Lung (tissue), 11 donors: ENCODE measurements at regions not wholly inside any gene's neighbourhood (a gene's known extent, or its start where the extent isn't known, plus 50 kb on each side); places are given as distances from the start of the nearest gene placed in this dataset.

Experiments used
- ATAC-seq: fragments of 200-7000 bp; cut with Tn5 transposase; one replicate; pipeline ENCODE4 v1.9.1; 2020; ENCODE audit warnings: moderate number of reproducible peaks; ENCODE audit not compliant: insufficient read depth, low FRiP score
- DNase-seq, 3 donors: peaks; one replicate each; pipeline ENCODE4 v3.0.0-alpha.2; 2013 to 2017
- H3K27ac ChIP-seq, 2 donors: one replicate each; pipeline ENCODE4 v1.5.1; 2013; ENCODE audit warnings: mild to moderate bottlenecking in 2 of 2, moderate library complexity in 2 of 2, control low read depth in 1 of 2, inconsistent platforms in 1 of 2, low read depth in 1 of 2, low read length in 1 of 2
- H3K27me3 ChIP-seq, 3 donors: one replicate each; pipeline ENCODE4 v1.5.1; 2013; ENCODE audit warnings: low read length in 2 of 3; ENCODE audit not compliant: control insufficient read depth in 3 of 3, insufficient read depth in 3 of 3
- H3K36me3 ChIP-seq, 4 donors: one replicate each; pipeline ENCODE4 v1.5.1; 2013; ENCODE audit warnings: low read length in 4 of 4, mild to moderate bottlenecking in 1 of 4, moderate library complexity in 1 of 4; ENCODE audit not compliant: control insufficient read depth in 4 of 4, insufficient read depth in 4 of 4
- H3K4me1 ChIP-seq, 5 donors: one replicate each; pipeline ENCODE4 v1.5.1; 2013; ENCODE audit warnings: low read length in 5 of 5, mild to moderate bottlenecking in 2 of 5, moderate library complexity in 1 of 5; ENCODE audit not compliant: control insufficient read depth in 5 of 5, insufficient read depth in 5 of 5
- H3K4me3 ChIP-seq: one replicate; pipeline ENCODE4 v1.5.1; 2013; ENCODE audit warnings: mild to moderate bottlenecking, control low read depth, moderate library complexity
- H3K9ac ChIP-seq, 2 donors: one replicate each; pipeline ENCODE4 v1.5.1; 2013; ENCODE audit warnings: low read length in 2 of 2, control low read depth in 1 of 2; ENCODE audit not compliant: insufficient read depth in 1 of 2
- H3K9me3 ChIP-seq, 4 donors: one replicate each; pipeline ENCODE4 v1.5.1; 2013; ENCODE audit warnings: low read length in 3 of 4, mild to moderate bottlenecking in 1 of 4, moderate library complexity in 1 of 4; ENCODE audit not compliant: control insufficient read depth in 4 of 4, insufficient read depth in 3 of 4
- CTCF ChIP-seq: IDR thresholded peaks from 2 replicates; pipeline ENCODE4 v1.5.1; 2012; ENCODE audit warnings: mild to moderate bottlenecking; ENCODE audit errors: control extremely low read depth, extremely low read depth
- WGBS, 2 donors: extraction: QIAGEN DNeasy Blood & Tissue Kit; methylation state at CpG; one replicate each; pipeline ENCODE4 v1.1.7; 2013; 5-methylcytosine and 5-hydroxymethylcytosine counted together
- donor health status: control.
- donor health status: control.
- donor health status: Bipolar disorder and iron deficiency.
- donor health status: healthy.
- donor health status: DM: yes; HTN: yes; CAD: no.

- WGBS, 2 donors: 29 to 53% methylated on average over 2 of the region's 2 CpGs
- no peaks in the 10 kb centered on the region for H3K27me3 ChIP-seq
- no peak for DNase-seq
- peaks cover 0 to 2% (median 0%) of the 10 kb centered on the region in 4 donors for H3K9me3 ChIP-seq
- no peak overlapping the region for H3K9ac ChIP-seq
- TF ChIP-seq CTCF: no peak
- no peak for ATAC-seq
- no peak overlapping the region for H3K4me3 ChIP-seq
- H3K36me3 ChIP-seq: no peaks in the 10 kb centered on the region
- no peak overlapping the region for H3K27ac ChIP-seq
- H3K4me1 ChIP-seq: no peaks in the 10 kb centered on the region
These were observed 329.4 kb downstream of the KIF4B start for GRCh38 chr5:155342956-155343355.

- H3K27ac ChIP-seq: no peak overlapping the region
- ATAC-seq (no peak), DNase-seq (no peak)
- WGBS, 2 donors: 94 to 98% methylated on average over 1 of the region's 1 CpG
- no peak overlapping the region for H3K4me3 ChIP-seq
- no peak overlapping the region for H3K9ac ChIP-seq
- H3K4me1 ChIP-seq: no peaks in the 10 kb centered on the region
- TF ChIP-seq CTCF: no peak
- no peaks in the 10 kb centered on the region for H3K36me3 ChIP-seq
- no peaks in the 10 kb centered on the region for H3K27me3 ChIP-seq
- H3K9me3 ChIP-seq: peaks cover 0 to 2% (median 0%) of the 10 kb centered on the region in 4 donors
These were observed 329.9 kb downstream of the KIF4B start for GRCh38 chr5:155343468-155343867.

- TF ChIP-seq CTCF: no peak
- Histone ChIP-seq H3K4me1 (no peaks in the 10 kb centered on the region), H3K9me3 (peaks cover 0 to 10% (median 3%) of the 10 kb centered on the region in 4 donors), H3K27ac (no peak overlapping the region), H3K27me3 (no peaks in the 10 kb centered on the region), H3K9ac (no peak overlapping the region), H3K36me3 (no peaks in the 10 kb centered on the region), H3K4me3 (no peak overlapping the region)
- no peak for ATAC-seq
- no peak for DNase-seq
These were observed 339.7 kb downstream of the KIF4B start for GRCh38 chr5:155353231-155353630.

GRCh38 chr5:155366096-155366495, 352.5 kb downstream of the KIF4B start:
- no peak for TF ChIP-seq CTCF

More at GRCh38 chr5:155366096-155366495, 352.5 kb downstream of the KIF4B start:
- Histone ChIP-seq H3K9me3 (no peaks in the 10 kb centered on the region), H3K4me1 (no peaks in the 10 kb centered on the region), H3K4me3 (no peak overlapping the region), H3K27ac (no peak overlapping the region), H3K36me3 (no peaks in the 10 kb centered on the region), H3K9ac (no peak overlapping the region), H3K27me3 (no peaks in the 10 kb centered on the region)
- WGBS, 2 donors: 68 to 75% methylated on average over 4 of the region's 4 CpGs
- DNase-seq (no peak), ATAC-seq (no peak)
